ENCODE measurements at regions not wholly inside any gene's neighbourhood (a gene's known extent, or its start where the extent isn't known, plus 50 kb on each side); places are given as distances from the start of the nearest gene placed in this dataset.
"Not testable (repeated sequence)": the region's sequence is repeated elsewhere in the genome, so short reads cannot be mapped to it uniquely, and the experiment has no call there.

- Histone ChIP-seq H3K4me1 (no peaks in the 10 kb centered on the region), H3K4me3 (ENCODE audit: low read depth, low read length) (no peak overlapping the region), H3K9me3 (no peaks in the 10 kb centered on the region), H3K27me3 (replicated peaks; ENCODE audit: control insufficient read depth, insufficient read depth, low read length) (no peaks in the 10 kb centered on the region), H3K36me3 (ENCODE audit: control insufficient read depth, insufficient read depth, low read length) (no peaks in the 10 kb centered on the region)
- BruUV-seq (replicated peaks), result no TSS peak
- no peaks in the 10 kb centered on the region for H3K9me3 Mint-ChIP-seq (ENCODE audit: unreplicated experiment)
- intact Hi-C loops (cut with micrococcal nuclease; ENCODE audit: unreplicated experiment), result no loop called here
- no peak for TF ChIP-seq CTCF (IDR thresholded peaks at IDR 0.05; ENCODE audit: insufficient read depth in 1 of 2, low read depth in 1 of 2, low read length in 1 of 2, severe bottlenecking in 1 of 2, unreplicated experiment in 1 of 2)
- POLR2A ChIA-PET, result no interaction called here
- H3K27me3 Mint-ChIP-seq (ENCODE audit: insufficient read depth, unreplicated experiment), result peaks cover 8% of the 10 kb centered on the region
- CTCF ChIA-PET, result no interaction called here
- no peaks in the 10 kb centered on the region for H3K36me3 Mint-ChIP-seq (ENCODE audit: insufficient read depth, unreplicated experiment)
- no peak overlapping the region for H3K4me3 Mint-ChIP-seq (ENCODE audit: unreplicated experiment)
- DNase-seq, result no peak
- no peak overlapping the region for H3K27ac Mint-ChIP-seq (ENCODE audit: unreplicated experiment)
- H3K4me1 Mint-ChIP-seq (ENCODE audit: low read depth, unreplicated experiment), result no peaks in the 10 kb centered on the region
These were observed 152.4 kb upstream of the CHL1 start for GRCh38 chr3:44028-44676.

GRCh38 chr3:44941-45340 is 151.6 kb upstream of the CHL1 start:
- H3K36me3 ChIP-seq (ENCODE audit: control insufficient read depth, insufficient read depth, low read length); CTCF ChIA-PET; DNase-seq; H3K27me3 ChIP-seq (replicated peaks; ENCODE audit: control insufficient read depth, insufficient read depth, low read length); H3K4me3 ChIP-seq (ENCODE audit: low read depth, low read length); H3K27me3 Mint-ChIP-seq (ENCODE audit: insufficient read depth, unreplicated experiment); POLR2A ChIA-PET; H3K36me3 Mint-ChIP-seq (ENCODE audit: insufficient read depth, unreplicated experiment); BruUV-seq (replicated peaks); H3K9me3 Mint-ChIP-seq (ENCODE audit: unreplicated experiment); H3K27ac Mint-ChIP-seq (ENCODE audit: unreplicated experiment); H3K4me1 ChIP-seq; H3K4me3 Mint-ChIP-seq (ENCODE audit: unreplicated experiment); H3K4me1 Mint-ChIP-seq (ENCODE audit: low read depth, unreplicated experiment); H3K9me3 ChIP-seq; intact Hi-C loops (cut with micrococcal nuclease; ENCODE audit: unreplicated experiment): not testable (repeated sequence)

- peaks cover 10% of the 10 kb centered on the region for H3K27me3 Mint-ChIP-seq (ENCODE audit: insufficient read depth, unreplicated experiment)
- no peak overlapping the region for H3K27ac Mint-ChIP-seq (ENCODE audit: unreplicated experiment)
- no peaks in the 10 kb centered on the region for H3K9me3 ChIP-seq
- H3K27me3 ChIP-seq (replicated peaks; ENCODE audit: control insufficient read depth, insufficient read depth, low read length), result no peaks in the 10 kb centered on the region
- H3K4me3 ChIP-seq (ENCODE audit: low read depth, low read length), result no peak overlapping the region
- CTCF ChIA-PET, result no interaction called here
- no peaks in the 10 kb centered on the region for H3K9me3 Mint-ChIP-seq (ENCODE audit: unreplicated experiment)
- no peaks in the 10 kb centered on the region for H3K36me3 ChIP-seq (ENCODE audit: control insufficient read depth, insufficient read depth, low read length)
- no peak for DNase-seq
- no peak overlapping the region for H3K4me3 Mint-ChIP-seq (ENCODE audit: unreplicated experiment)
- H3K4me1 Mint-ChIP-seq (ENCODE audit: low read depth, unreplicated experiment), result no peaks in the 10 kb centered on the region
- intact Hi-C loops (cut with micrococcal nuclease; ENCODE audit: unreplicated experiment), result no loop called here
- no TSS peak for BruUV-seq (replicated peaks)
- no peaks in the 10 kb centered on the region for H3K36me3 Mint-ChIP-seq (ENCODE audit: insufficient read depth, unreplicated experiment)
- POLR2A ChIA-PET, result no interaction called here
- TF ChIP-seq CTCF (IDR thresholded peaks at IDR 0.05; ENCODE audit: insufficient read depth in 1 of 2, low read depth in 1 of 2, low read length in 1 of 2, severe bottlenecking in 1 of 2, unreplicated experiment in 1 of 2), result no peak
- no peaks in the 10 kb centered on the region for H3K4me1 ChIP-seq
These were observed 150.0 kb upstream of the CHL1 start for GRCh38 chr3:46576-46975.

- CTCF ChIA-PET; H3K36me3 Mint-ChIP-seq (ENCODE audit: insufficient read depth, unreplicated experiment); BruUV-seq (replicated peaks); H3K36me3 ChIP-seq (ENCODE audit: control insufficient read depth, insufficient read depth, low read length); H3K4me3 ChIP-seq (ENCODE audit: low read depth, low read length); intact Hi-C loops (cut with micrococcal nuclease; ENCODE audit: unreplicated experiment); H3K4me3 Mint-ChIP-seq (ENCODE audit: unreplicated experiment); H3K27me3 ChIP-seq (replicated peaks; ENCODE audit: control insufficient read depth, insufficient read depth, low read length); H3K9me3 ChIP-seq; H3K4me1 ChIP-seq; DNase-seq; POLR2A ChIA-PET; H3K4me1 Mint-ChIP-seq (ENCODE audit: low read depth, unreplicated experiment); H3K27ac Mint-ChIP-seq (ENCODE audit: unreplicated experiment); H3K9me3 Mint-ChIP-seq (ENCODE audit: unreplicated experiment): not testable (repeated sequence)
- peaks cover 11% of the 10 kb centered on the region for H3K27me3 Mint-ChIP-seq (ENCODE audit: insufficient read depth, unreplicated experiment)
These were observed 143.1 kb upstream of the CHL1 start for GRCh38 chr3:53441-53840.

All from Caco-2 (cell line).